PC-3 (cell line): ENCODE measurements at regions not wholly inside any gene's neighbourhood (a gene's known extent, or its start where the extent isn't known, plus 50 kb on each side); places are given as distances from the start of the nearest gene placed in this dataset.

ENCODE experiments used
- EZH2 ChIP-seq: fragments of 300-600 bp; sonication (generic); IDR thresholded peaks from one replicate; pipeline ENCODE4 v1.6.1; 2017; ENCODE audit warnings: antibody characterized with exemption, mild to moderate bottlenecking, low read length; ENCODE audit not compliant: unreplicated experiment
- EZH2phosphoT487 ChIP-seq: fragments of 300-600 bp; sonication (generic); IDR thresholded peaks from 2 replicates; pipeline ENCODE4 v1.6.1; 2018; ENCODE audit warnings: mild to moderate bottlenecking, antibody characterized with exemption, low read length, borderline replicate concordance
- TF ChIP-seq, protein P1 (sequence below): fragments of 300-600 bp; sonication (generic); conservative IDR thresholded peaks from 2 replicates; pipeline ENCODE4 v1.5.1; 2017; ENCODE audit warnings: antibody characterized with exemption, low read depth, mild to moderate bottlenecking, low read length

- TF ChIP-seq, protein P1, sequence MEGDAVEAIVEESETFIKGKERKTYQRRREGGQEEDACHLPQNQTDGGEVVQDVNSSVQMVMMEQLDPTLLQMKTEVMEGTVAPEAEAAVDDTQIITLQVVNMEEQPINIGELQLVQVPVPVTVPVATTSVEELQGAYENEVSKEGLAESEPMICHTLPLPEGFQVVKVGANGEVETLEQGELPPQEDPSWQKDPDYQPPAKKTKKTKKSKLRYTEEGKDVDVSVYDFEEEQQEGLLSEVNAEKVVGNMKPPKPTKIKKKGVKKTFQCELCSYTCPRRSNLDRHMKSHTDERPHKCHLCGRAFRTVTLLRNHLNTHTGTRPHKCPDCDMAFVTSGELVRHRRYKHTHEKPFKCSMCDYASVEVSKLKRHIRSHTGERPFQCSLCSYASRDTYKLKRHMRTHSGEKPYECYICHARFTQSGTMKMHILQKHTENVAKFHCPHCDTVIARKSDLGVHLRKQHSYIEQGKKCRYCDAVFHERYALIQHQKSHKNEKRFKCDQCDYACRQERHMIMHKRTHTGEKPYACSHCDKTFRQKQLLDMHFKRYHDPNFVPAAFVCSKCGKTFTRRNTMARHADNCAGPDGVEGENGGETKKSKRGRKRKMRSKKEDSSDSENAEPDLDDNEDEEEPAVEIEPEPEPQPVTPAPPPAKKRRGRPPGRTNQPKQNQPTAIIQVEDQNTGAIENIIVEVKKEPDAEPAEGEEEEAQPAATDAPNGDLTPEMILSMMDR = no peak
- TF ChIP-seq EZH2 (no peak), EZH2phosphoT487 (no peak)
These were observed 114.4 kb downstream of the CTTN start for GRCh38 chr11:70512716-70513115.
